ENCODE measurements at regions not wholly inside any gene's neighbourhood (a gene's known extent, or its start where the extent isn't known, plus 50 kb on each side); places are given as distances from the start of the nearest gene placed in this dataset.

GRCh38 chr6:84392261-84392660 lies 164.8 kb upstream of the CEP162 start:
- 68% methylated on average over 3 of the region's 3 CpGs for WGBS (ENCODE audit: insufficient coverage)
- H3K4me3 ChIP-seq (ENCODE audit: low read depth, low read length) = no peak overlapping the region
- no peaks in the 10 kb centered on the region for H3K4me1 ChIP-seq (ENCODE audit: control insufficient read depth, insufficient read depth, low read length)
- no peak overlapping the region for H3K27ac ChIP-seq (ENCODE audit: low read depth, low read length)
- no peak for DNase-seq (ENCODE audit: low read depth in 4 of 6, low spot score in 6 of 6)
- H3K9me3 ChIP-seq (ENCODE audit: control insufficient read depth, insufficient read depth, low read length) = peaks cover 2% of the 10 kb centered on the region
- H3K36me3 ChIP-seq (ENCODE audit: control insufficient read depth, insufficient read depth, low read length) = no peaks in the 10 kb centered on the region
- no peaks in the 10 kb centered on the region for H3K27me3 ChIP-seq (ENCODE audit: control insufficient read depth, insufficient read depth, low read length)

- DNase-seq (ENCODE audit: low read depth in 4 of 6, low spot score in 6 of 6) = peak in 4 of 6 donors; percentile 7 to 91 (median 19)
Measured at GRCh38 chr6:84390851-84391250, 163.4 kb upstream of the CEP162 start.

GRCh38 chr6:84390334-84390733 lies 162.9 kb upstream of the CEP162 start:
- Histone ChIP-seq H3K27me3 (ENCODE audit: control insufficient read depth, insufficient read depth, low read length) (no peaks in the 10 kb centered on the region), H3K4me3 (ENCODE audit: low read depth, low read length) (no peak overlapping the region), H3K4me1 (ENCODE audit: control insufficient read depth, insufficient read depth, low read length) (no peaks in the 10 kb centered on the region), H3K9me3 (ENCODE audit: control insufficient read depth, insufficient read depth, low read length) (peaks cover 4% of the 10 kb centered on the region), H3K27ac (ENCODE audit: low read depth, low read length) (no peak overlapping the region), H3K36me3 (ENCODE audit: control insufficient read depth, insufficient read depth, low read length) (no peaks in the 10 kb centered on the region)
- WGBS (ENCODE audit: insufficient coverage) = 100% methylated on average over 1 of the region's 2 CpGs
- no peak for DNase-seq (ENCODE audit: low read depth in 4 of 6, low spot score in 6 of 6)

More at GRCh38 chr6:84390851-84391250, 163.4 kb upstream of the CEP162 start:
- 57% methylated on average over 1 of the region's 2 CpGs for WGBS (ENCODE audit: insufficient coverage)
- Histone ChIP-seq H3K36me3 (ENCODE audit: control insufficient read depth, insufficient read depth, low read length) (no peaks in the 10 kb centered on the region), H3K4me3 (ENCODE audit: low read depth, low read length) (no peak overlapping the region), H3K4me1 (ENCODE audit: control insufficient read depth, insufficient read depth, low read length) (no peaks in the 10 kb centered on the region), H3K27ac (ENCODE audit: low read depth, low read length) (no peak overlapping the region), H3K27me3 (ENCODE audit: control insufficient read depth, insufficient read depth, low read length) (no peaks in the 10 kb centered on the region), H3K9me3 (ENCODE audit: control insufficient read depth, insufficient read depth, low read length) (peaks cover 4% of the 10 kb centered on the region)

- H3K27me3 ChIP-seq (ENCODE audit: control insufficient read depth, insufficient read depth, low read length) = no peaks in the 10 kb centered on the region
- DNase-seq (ENCODE audit: low read depth in 4 of 6, low spot score in 6 of 6) = no peak
- no peaks in the 10 kb centered on the region for H3K36me3 ChIP-seq (ENCODE audit: control insufficient read depth, insufficient read depth, low read length)
- H3K9me3 ChIP-seq (ENCODE audit: control insufficient read depth, insufficient read depth, low read length) = peaks cover 1% of the 10 kb centered on the region
- WGBS (ENCODE audit: insufficient coverage) = no CpG with 5 or more reads among the region's 3 CpGs
- no peak overlapping the region for H3K4me3 ChIP-seq (ENCODE audit: low read depth, low read length)
- no peaks in the 10 kb centered on the region for H3K4me1 ChIP-seq (ENCODE audit: control insufficient read depth, insufficient read depth, low read length)
- no peak overlapping the region for H3K27ac ChIP-seq (ENCODE audit: low read depth, low read length)
Measured at GRCh38 chr6:84379142-84379541, 151.7 kb upstream of the CEP162 start.

DNA sequence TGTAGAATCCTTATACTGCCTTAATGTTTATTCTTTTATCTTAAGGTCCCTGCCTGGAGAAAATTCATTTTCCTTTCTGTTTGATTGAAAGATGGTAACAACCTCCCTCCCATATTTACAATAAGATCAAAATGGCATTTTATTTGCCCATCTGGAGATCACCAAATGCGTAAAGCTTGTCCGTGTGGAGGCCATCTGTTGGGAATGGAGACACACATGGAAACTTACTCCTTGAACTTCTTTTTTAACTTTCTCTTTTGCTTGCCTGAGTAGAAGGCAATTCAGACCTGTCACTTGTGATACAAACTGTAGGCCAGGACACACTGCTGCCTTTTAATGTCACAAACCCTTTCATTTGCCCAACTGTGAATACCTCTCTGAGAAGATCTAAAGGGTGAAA lies 144.8 kb upstream of the CEP162 start:
- Histone ChIP-seq H3K27ac (ENCODE audit: low read depth, low read length) (no peak overlapping the region), H3K4me3 (ENCODE audit: low read depth, low read length) (no peak overlapping the region), H3K36me3 (ENCODE audit: control insufficient read depth, insufficient read depth, low read length) (no peaks in the 10 kb centered on the region), H3K4me1 (ENCODE audit: control insufficient read depth, insufficient read depth, low read length) (no peaks in the 10 kb centered on the region), H3K27me3 (ENCODE audit: control insufficient read depth, insufficient read depth, low read length) (no peaks in the 10 kb centered on the region), H3K9me3 (ENCODE audit: control insufficient read depth, insufficient read depth, low read length) (no peaks in the 10 kb centered on the region)
- no peak for DNase-seq (ENCODE audit: low read depth in 4 of 6, low spot score in 6 of 6)
- WGBS (ENCODE audit: insufficient coverage) = 82% methylated on average over 2 of the region's 2 CpGs

GRCh38 chr6:84371681-84372080 lies 144.2 kb upstream of the CEP162 start:
- no peaks in the 10 kb centered on the region for H3K4me1 ChIP-seq (ENCODE audit: control insufficient read depth, insufficient read depth, low read length)
- no peaks in the 10 kb centered on the region for H3K36me3 ChIP-seq (ENCODE audit: control insufficient read depth, insufficient read depth, low read length)
- no peak overlapping the region for H3K27ac ChIP-seq (ENCODE audit: low read depth, low read length)
- H3K27me3 ChIP-seq (ENCODE audit: control insufficient read depth, insufficient read depth, low read length) = no peaks in the 10 kb centered on the region
- H3K9me3 ChIP-seq (ENCODE audit: control insufficient read depth, insufficient read depth, low read length) = no peaks in the 10 kb centered on the region
- H3K4me3 ChIP-seq (ENCODE audit: low read depth, low read length) = no peak overlapping the region
- no peak for DNase-seq (ENCODE audit: low read depth in 4 of 6, low spot score in 6 of 6)
- WGBS (ENCODE audit: insufficient coverage) = 96% methylated on average over 3 of the region's 4 CpGs

DNA sequence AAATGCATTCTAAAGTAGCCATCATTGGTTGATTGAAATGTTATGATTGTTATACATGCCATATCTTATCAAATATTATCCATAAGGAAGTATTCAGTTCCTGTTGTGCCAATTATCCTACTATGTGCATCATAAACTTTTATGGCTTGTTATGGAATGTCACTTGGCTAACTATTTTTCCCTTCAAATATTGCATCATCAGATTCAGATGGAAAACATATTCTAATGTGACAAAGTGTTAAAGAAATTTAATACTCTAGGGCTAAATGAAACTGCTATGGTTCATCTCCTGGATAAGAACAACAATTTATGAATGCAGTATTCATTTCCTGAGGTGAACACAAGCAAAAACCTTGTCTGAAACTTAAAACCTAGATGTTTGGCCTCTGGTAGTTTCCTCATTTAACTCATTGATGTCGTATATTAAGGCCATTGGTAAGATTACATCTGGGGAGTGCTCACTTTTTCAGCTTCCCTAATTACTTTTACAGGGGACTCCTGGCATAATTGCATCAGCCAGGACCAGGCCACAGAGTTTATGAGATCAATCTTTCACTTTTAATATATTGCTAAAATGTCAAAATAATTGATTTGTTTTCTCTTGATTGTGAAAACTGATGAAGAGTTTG lies 134.9 kb upstream of the CEP162 start:
- Histone ChIP-seq H3K27me3 (ENCODE audit: control insufficient read depth, insufficient read depth, low read length) (no peaks in the 10 kb centered on the region), H3K36me3 (ENCODE audit: control insufficient read depth, insufficient read depth, low read length) (no peaks in the 10 kb centered on the region), H3K4me1 (ENCODE audit: control insufficient read depth, insufficient read depth, low read length) (no peaks in the 10 kb centered on the region), H3K9me3 (ENCODE audit: control insufficient read depth, insufficient read depth, low read length) (peaks cover 2% of the 10 kb centered on the region), H3K27ac (ENCODE audit: low read depth, low read length) (no peak overlapping the region), H3K4me3 (ENCODE audit: low read depth, low read length) (no peak overlapping the region)
- no CpG with 5 or more reads among the region's 1 CpG for WGBS (ENCODE audit: insufficient coverage)
- DNase-seq (ENCODE audit: low read depth in 4 of 6, low spot score in 6 of 6) = peak in 1 of 6 donors; percentile 49

DNA sequence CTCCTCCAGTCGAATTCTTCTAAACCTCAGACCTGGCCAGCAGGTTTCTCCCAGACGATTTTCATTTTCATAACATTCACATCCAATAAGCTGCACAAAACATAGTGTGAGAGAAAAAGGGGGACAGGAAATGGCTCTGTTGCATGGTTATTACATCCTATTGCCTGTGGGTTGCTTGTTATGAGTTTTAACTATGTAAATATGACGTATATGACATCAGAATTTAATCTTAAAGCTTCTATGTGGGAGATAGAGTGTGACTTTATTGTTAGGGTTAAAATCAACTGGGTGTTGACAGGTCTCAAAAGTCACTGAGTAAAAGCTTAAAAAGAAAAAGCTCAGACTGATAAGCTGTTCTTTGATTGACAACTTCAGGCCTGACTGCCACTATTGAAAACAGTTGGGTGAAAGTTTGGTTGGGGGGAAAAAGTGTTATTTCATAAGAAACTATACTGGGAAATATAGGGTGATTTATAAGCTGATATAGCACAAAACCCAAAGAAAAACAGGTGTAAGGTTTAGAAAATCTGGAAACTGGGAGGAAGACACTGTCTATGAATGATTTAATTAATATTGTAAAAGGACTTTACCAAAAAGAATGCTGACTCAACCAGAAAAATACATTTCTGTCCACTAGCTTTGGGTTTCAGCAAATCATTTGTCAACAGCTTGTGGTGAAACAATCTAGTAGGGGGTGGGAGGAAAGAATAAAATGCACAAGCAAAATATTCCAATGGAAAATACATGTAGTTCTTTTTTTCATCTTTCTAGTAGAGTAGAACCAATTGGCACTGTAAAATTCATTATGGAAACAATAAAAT lies 134.1 kb upstream of the CEP162 start:
- no peak for DNase-seq (ENCODE audit: low read depth in 4 of 6, low spot score in 6 of 6)
- H3K4me1 ChIP-seq (ENCODE audit: control insufficient read depth, insufficient read depth, low read length) = no peaks in the 10 kb centered on the region

DNA sequence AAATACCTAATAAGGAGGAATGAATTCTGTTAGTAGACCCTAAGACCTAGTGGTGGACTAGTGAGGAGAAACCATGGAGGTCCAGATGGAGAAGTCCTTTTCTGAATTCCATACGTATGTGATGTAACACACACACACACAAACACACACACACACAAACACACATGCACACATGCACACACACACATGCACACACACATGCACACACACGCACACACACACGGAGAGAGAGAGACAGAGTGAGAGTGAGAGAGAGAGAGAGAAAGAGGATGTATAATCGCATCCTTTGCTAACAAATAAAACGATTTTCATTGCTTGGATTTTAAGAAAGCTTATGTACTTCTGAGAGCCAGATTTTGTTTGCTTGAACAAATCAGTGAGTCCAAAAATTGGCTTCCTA lies 132.6 kb upstream of the CEP162 start:
- H3K36me3 ChIP-seq (ENCODE audit: control insufficient read depth, insufficient read depth, low read length) = no peaks in the 10 kb centered on the region
- DNase-seq (ENCODE audit: low read depth in 4 of 6, low spot score in 6 of 6) = no peak
- no peak overlapping the region for H3K4me3 ChIP-seq (ENCODE audit: low read depth, low read length)
- no peak overlapping the region for H3K27ac ChIP-seq (ENCODE audit: low read depth, low read length)
- H3K9me3 ChIP-seq (ENCODE audit: control insufficient read depth, insufficient read depth, low read length) = peaks cover 2% of the 10 kb centered on the region
- 100% methylated on average over 2 of the region's 5 CpGs for WGBS (ENCODE audit: insufficient coverage)
- no peaks in the 10 kb centered on the region for H3K27me3 ChIP-seq (ENCODE audit: control insufficient read depth, insufficient read depth, low read length)
- H3K4me1 ChIP-seq (ENCODE audit: control insufficient read depth, insufficient read depth, low read length) = no peaks in the 10 kb centered on the region

More for the DNA sequence above, 134.1 kb upstream of the CEP162 start:
- Histone ChIP-seq H3K4me3 (ENCODE audit: low read depth, low read length) (no peak overlapping the region), H3K27ac (ENCODE audit: low read depth, low read length) (no peak overlapping the region), H3K36me3 (ENCODE audit: control insufficient read depth, insufficient read depth, low read length) (no peaks in the 10 kb centered on the region), H3K27me3 (ENCODE audit: control insufficient read depth, insufficient read depth, low read length) (no peaks in the 10 kb centered on the region), H3K9me3 (ENCODE audit: control insufficient read depth, insufficient read depth, low read length) (peaks cover 2% of the 10 kb centered on the region)
- no CpG with 5 or more reads among the region's 3 CpGs for WGBS (ENCODE audit: insufficient coverage)

GRCh38 chr6:84358581-84358980 lies 131.1 kb upstream of the CEP162 start:
- Histone ChIP-seq H3K4me1 (ENCODE audit: control insufficient read depth, insufficient read depth, low read length) (no peaks in the 10 kb centered on the region), H3K27me3 (ENCODE audit: control insufficient read depth, insufficient read depth, low read length) (no peaks in the 10 kb centered on the region), H3K4me3 (ENCODE audit: low read depth, low read length) (no peak overlapping the region), H3K9me3 (ENCODE audit: control insufficient read depth, insufficient read depth, low read length) (peaks cover 2% of the 10 kb centered on the region), H3K27ac (ENCODE audit: low read depth, low read length) (no peak overlapping the region), H3K36me3 (ENCODE audit: control insufficient read depth, insufficient read depth, low read length) (no peaks in the 10 kb centered on the region)
- no peak for DNase-seq (ENCODE audit: low read depth in 4 of 6, low spot score in 6 of 6)
- WGBS (ENCODE audit: insufficient coverage) = no CpG with 5 or more reads among the region's 3 CpGs

All from spinal cord (tissue), 9 donors.